ENCODE measurements at regions not wholly inside any gene's neighbourhood (a gene's known extent, or its start where the extent isn't known, plus 50 kb on each side); places are given as distances from the start of the nearest gene placed in this dataset.

GRCh38 chr10:8182806-8183205, 128.3 kb downstream of the GATA3 start:
- H3K4me1 ChIP-seq (ENCODE audit: control insufficient read depth in 2 of 2, insufficient read depth in 2 of 2, low read length in 1 of 2) = no peaks in the 10 kb centered on the region
- no peaks in the 10 kb centered on the region for H3K36me3 ChIP-seq (ENCODE audit: control insufficient read depth in 2 of 2, insufficient read depth in 2 of 2, low read length in 1 of 2)
- 60 to 65% methylated on average over 3 of the region's 3 CpGs for WGBS, 2 donors
- H3K27me3 ChIP-seq (ENCODE audit: control insufficient read depth in 1 of 2, insufficient read depth in 2 of 2, low read length in 2 of 2) = no peaks in the 10 kb centered on the region
- no peak overlapping the region for H3K27ac ChIP-seq (ENCODE audit: low read depth in 2 of 2, low read length in 1 of 2)
- no peak overlapping the region for H3K4me3 ChIP-seq (ENCODE audit: low read depth in 1 of 2, low read length in 2 of 2)
- no peaks in the 10 kb centered on the region for H3K9me3 ChIP-seq (ENCODE audit: control insufficient read depth in 2 of 2, insufficient read depth in 1 of 2, low read depth in 1 of 2, low read length in 1 of 2)

GRCh38 chr10:8183241-8183704, 128.8 kb downstream of the GATA3 start:
- H3K27ac ChIP-seq (ENCODE audit: low read depth in 2 of 2, low read length in 1 of 2) = no peak overlapping the region

GRCh38 chr10:8187171-8187666, 132.7 kb downstream of the GATA3 start:
- Histone ChIP-seq H3K4me3 (ENCODE audit: low read depth in 1 of 2, low read length in 2 of 2) (no peak overlapping the region), H3K27ac (ENCODE audit: low read depth in 2 of 2, low read length in 1 of 2) (no peak overlapping the region), H3K27me3 (ENCODE audit: control insufficient read depth in 1 of 2, insufficient read depth in 2 of 2, low read length in 2 of 2) (no peaks in the 10 kb centered on the region), H3K36me3 (ENCODE audit: control insufficient read depth in 2 of 2, insufficient read depth in 2 of 2, low read length in 1 of 2) (no peaks in the 10 kb centered on the region), H3K9me3 (ENCODE audit: control insufficient read depth in 2 of 2, insufficient read depth in 1 of 2, low read depth in 1 of 2, low read length in 1 of 2) (no peaks in the 10 kb centered on the region), H3K4me1 (ENCODE audit: control insufficient read depth in 2 of 2, insufficient read depth in 2 of 2, low read length in 1 of 2) (no peaks in the 10 kb centered on the region)
- WGBS, 2 donors = 75 to 80% methylated on average over 3 of the region's 3 CpGs

More at GRCh38 chr10:8183241-8183704, 128.8 kb downstream of the GATA3 start:
- H3K4me3 ChIP-seq (ENCODE audit: low read depth in 1 of 2, low read length in 2 of 2) = no peak overlapping the region
- H3K36me3 ChIP-seq (ENCODE audit: control insufficient read depth in 2 of 2, insufficient read depth in 2 of 2, low read length in 1 of 2) = no peaks in the 10 kb centered on the region
- no peaks in the 10 kb centered on the region for H3K27me3 ChIP-seq (ENCODE audit: control insufficient read depth in 1 of 2, insufficient read depth in 2 of 2, low read length in 2 of 2)
- WGBS, 2 donors = 30 to 42% methylated on average over 5 of the region's 5 CpGs
- H3K4me1 ChIP-seq (ENCODE audit: control insufficient read depth in 2 of 2, insufficient read depth in 2 of 2, low read length in 1 of 2) = no peaks in the 10 kb centered on the region
- no peaks in the 10 kb centered on the region for H3K9me3 ChIP-seq (ENCODE audit: control insufficient read depth in 2 of 2, insufficient read depth in 1 of 2, low read depth in 1 of 2, low read length in 1 of 2)

GRCh38 chr10:8189458-8189857, 135.0 kb downstream of the GATA3 start:
- no peaks in the 10 kb centered on the region for H3K27me3 ChIP-seq (ENCODE audit: control insufficient read depth in 1 of 2, insufficient read depth in 2 of 2, low read length in 2 of 2)
- H3K27ac ChIP-seq (ENCODE audit: low read depth in 2 of 2, low read length in 1 of 2) = no peak overlapping the region
- WGBS, 2 donors = 55 to 82% methylated on average over 8 of the region's 8 CpGs
- no peaks in the 10 kb centered on the region for H3K36me3 ChIP-seq (ENCODE audit: control insufficient read depth in 2 of 2, insufficient read depth in 2 of 2, low read length in 1 of 2)
- H3K4me1 ChIP-seq (ENCODE audit: control insufficient read depth in 2 of 2, insufficient read depth in 2 of 2, low read length in 1 of 2) = no peaks in the 10 kb centered on the region
- no peak overlapping the region for H3K4me3 ChIP-seq (ENCODE audit: low read depth in 1 of 2, low read length in 2 of 2)
- no peaks in the 10 kb centered on the region for H3K9me3 ChIP-seq (ENCODE audit: control insufficient read depth in 2 of 2, insufficient read depth in 1 of 2, low read depth in 1 of 2, low read length in 1 of 2)

GRCh38 chr10:8192301-8192700, 137.8 kb downstream of the GATA3 start:
- no peaks in the 10 kb centered on the region for H3K27me3 ChIP-seq (ENCODE audit: control insufficient read depth in 1 of 2, insufficient read depth in 2 of 2, low read length in 2 of 2)
- H3K36me3 ChIP-seq (ENCODE audit: control insufficient read depth in 2 of 2, insufficient read depth in 2 of 2, low read length in 1 of 2) = no peaks in the 10 kb centered on the region
- no peaks in the 10 kb centered on the region for H3K4me1 ChIP-seq (ENCODE audit: control insufficient read depth in 2 of 2, insufficient read depth in 2 of 2, low read length in 1 of 2)
- no peak overlapping the region for H3K27ac ChIP-seq (ENCODE audit: low read depth in 2 of 2, low read length in 1 of 2)
- no peak overlapping the region for H3K4me3 ChIP-seq (ENCODE audit: low read depth in 1 of 2, low read length in 2 of 2)
- no peaks in the 10 kb centered on the region for H3K9me3 ChIP-seq (ENCODE audit: control insufficient read depth in 2 of 2, insufficient read depth in 1 of 2, low read depth in 1 of 2, low read length in 1 of 2)

GRCh38 chr10:8193546-8193945, 139.1 kb downstream of the GATA3 start:
- no peak overlapping the region for H3K4me3 ChIP-seq (ENCODE audit: low read depth in 1 of 2, low read length in 2 of 2)
- H3K27ac ChIP-seq (ENCODE audit: low read depth in 2 of 2, low read length in 1 of 2) = no peak overlapping the region
- H3K27me3 ChIP-seq (ENCODE audit: control insufficient read depth in 1 of 2, insufficient read depth in 2 of 2, low read length in 2 of 2) = no peaks in the 10 kb centered on the region
- no peaks in the 10 kb centered on the region for H3K9me3 ChIP-seq (ENCODE audit: control insufficient read depth in 2 of 2, insufficient read depth in 1 of 2, low read depth in 1 of 2, low read length in 1 of 2)
- 62 to 77% methylated on average over 4 of the region's 4 CpGs for WGBS, 2 donors
- no peaks in the 10 kb centered on the region for H3K36me3 ChIP-seq (ENCODE audit: control insufficient read depth in 2 of 2, insufficient read depth in 2 of 2, low read length in 1 of 2)
- H3K4me1 ChIP-seq (ENCODE audit: control insufficient read depth in 2 of 2, insufficient read depth in 2 of 2, low read length in 1 of 2) = no peaks in the 10 kb centered on the region

- Histone ChIP-seq H3K9me3 (ENCODE audit: control insufficient read depth in 2 of 2, insufficient read depth in 1 of 2, low read depth in 1 of 2, low read length in 1 of 2) (no peaks in the 10 kb centered on the region), H3K36me3 (ENCODE audit: control insufficient read depth in 2 of 2, insufficient read depth in 2 of 2, low read length in 1 of 2) (no peaks in the 10 kb centered on the region), H3K27me3 (ENCODE audit: control insufficient read depth in 1 of 2, insufficient read depth in 2 of 2, low read length in 2 of 2) (no peaks in the 10 kb centered on the region), H3K27ac (ENCODE audit: low read depth in 2 of 2, low read length in 1 of 2) (no peak overlapping the region), H3K4me1 (ENCODE audit: control insufficient read depth in 2 of 2, insufficient read depth in 2 of 2, low read length in 1 of 2) (no peaks in the 10 kb centered on the region), H3K4me3 (ENCODE audit: low read depth in 1 of 2, low read length in 2 of 2) (no peak overlapping the region)
- WGBS, 2 donors = 78 to 90% methylated on average over 7 of the region's 7 CpGs
Measured at GRCh38 chr10:8194050-8194449, 139.6 kb downstream of the GATA3 start.

- H3K27ac ChIP-seq (ENCODE audit: low read depth in 2 of 2, low read length in 1 of 2) = no peak overlapping the region
- no peak overlapping the region for H3K4me3 ChIP-seq (ENCODE audit: low read depth in 1 of 2, low read length in 2 of 2)
- no peaks in the 10 kb centered on the region for H3K27me3 ChIP-seq (ENCODE audit: control insufficient read depth in 1 of 2, insufficient read depth in 2 of 2, low read length in 2 of 2)
- H3K4me1 ChIP-seq (ENCODE audit: control insufficient read depth in 2 of 2, insufficient read depth in 2 of 2, low read length in 1 of 2) = no peaks in the 10 kb centered on the region
- H3K36me3 ChIP-seq (ENCODE audit: control insufficient read depth in 2 of 2, insufficient read depth in 2 of 2, low read length in 1 of 2) = no peaks in the 10 kb centered on the region
- no peaks in the 10 kb centered on the region for H3K9me3 ChIP-seq (ENCODE audit: control insufficient read depth in 2 of 2, insufficient read depth in 1 of 2, low read depth in 1 of 2, low read length in 1 of 2)
Measured at GRCh38 chr10:8206882-8207281, 152.4 kb downstream of the GATA3 start.

- no peaks in the 10 kb centered on the region for H3K27me3 ChIP-seq (ENCODE audit: control insufficient read depth in 1 of 2, insufficient read depth in 2 of 2, low read length in 2 of 2)
- no peaks in the 10 kb centered on the region for H3K4me1 ChIP-seq (ENCODE audit: control insufficient read depth in 2 of 2, insufficient read depth in 2 of 2, low read length in 1 of 2)
- no peaks in the 10 kb centered on the region for H3K9me3 ChIP-seq (ENCODE audit: control insufficient read depth in 2 of 2, insufficient read depth in 1 of 2, low read depth in 1 of 2, low read length in 1 of 2)
- H3K4me3 ChIP-seq (ENCODE audit: low read depth in 1 of 2, low read length in 2 of 2) = no peak overlapping the region
- 78 to 80% methylated on average over 4 of the region's 4 CpGs for WGBS, 2 donors
- no peak overlapping the region for H3K27ac ChIP-seq (ENCODE audit: low read depth in 2 of 2, low read length in 1 of 2)
- H3K36me3 ChIP-seq (ENCODE audit: control insufficient read depth in 2 of 2, insufficient read depth in 2 of 2, low read length in 1 of 2) = no peaks in the 10 kb centered on the region
Measured at GRCh38 chr10:8211631-8212030, 157.1 kb downstream of the GATA3 start.

- no peak overlapping the region for H3K4me3 ChIP-seq (ENCODE audit: low read depth in 1 of 2, low read length in 2 of 2)
- no peaks in the 10 kb centered on the region for H3K36me3 ChIP-seq (ENCODE audit: control insufficient read depth in 2 of 2, insufficient read depth in 2 of 2, low read length in 1 of 2)
- 87 to 90% methylated on average over 2 of the region's 2 CpGs for WGBS, 2 donors
- H3K27me3 ChIP-seq (ENCODE audit: control insufficient read depth in 1 of 2, insufficient read depth in 2 of 2, low read length in 2 of 2) = no peaks in the 10 kb centered on the region
- H3K9me3 ChIP-seq (ENCODE audit: control insufficient read depth in 2 of 2, insufficient read depth in 1 of 2, low read depth in 1 of 2, low read length in 1 of 2) = no peaks in the 10 kb centered on the region
- H3K27ac ChIP-seq (ENCODE audit: low read depth in 2 of 2, low read length in 1 of 2) = no peak overlapping the region
- H3K4me1 ChIP-seq (ENCODE audit: control insufficient read depth in 2 of 2, insufficient read depth in 2 of 2, low read length in 1 of 2) = no peaks in the 10 kb centered on the region
Measured at GRCh38 chr10:8213735-8214134, 159.2 kb downstream of the GATA3 start.

All from esophagus (tissue), 2 donors.